ENCODE measurements at regions not wholly inside any gene's neighbourhood (a gene's known extent, or its start where the extent isn't known, plus 50 kb on each side); places are given as distances from the start of the nearest gene placed in this dataset.

- TF ChIP-seq CHD7 (IDR thresholded peaks at IDR 0.05; ENCODE audit: insufficient replicate concordance, low read length) (no peak), MAFK (IDR thresholded peaks at IDR 0.05; ENCODE audit: low read depth, low read length) (no peak), KDM1A (IDR thresholded peaks at IDR 0.05; ENCODE audit: borderline replicate concordance, low read length) (no peak), ASH2L (IDR thresholded peaks at IDR 0.05; ENCODE audit: low read length) (no peak), POLR2A (IDR thresholded peaks at IDR 0.05; ENCODE audit: control extremely low read depth in 1 of 2, low read depth in 2 of 2, low read length in 2 of 2) (no peak), CTBP2 (IDR thresholded peaks at IDR 0.05; ENCODE audit: borderline replicate concordance, insufficient read depth, insufficient read length, low read length) (no peak), SAP30 (IDR thresholded peaks at IDR 0.05; ENCODE audit: insufficient read depth, insufficient replicate concordance, low read length) (no peak), SIX5 (IDR thresholded peaks at IDR 0.05; ENCODE audit: low read depth, low read length) (no peak), EZH2 (IDR thresholded peaks at IDR 0.05; ENCODE audit: low read depth, low read length, severe bottlenecking) (no peak), FOSL1 (IDR thresholded peaks at IDR 0.05; ENCODE audit: insufficient read depth, low read depth, low read length) (no peak), KDM5A (IDR thresholded peaks at IDR 0.05; ENCODE audit: low read length) (no peak), NRF1 (IDR thresholded peaks at IDR 0.05; ENCODE audit: low read depth, low read length) (no peak)
Measured at GRCh38 chr1:40914927-40915569, 52.9 kb upstream of the CITED4 start (continued).

All from H1 (cell line).